ENCODE measurements at regions not wholly inside any gene's neighbourhood (a gene's known extent, or its start where the extent isn't known, plus 50 kb on each side); places are given as distances from the start of the nearest gene placed in this dataset.

DNA sequence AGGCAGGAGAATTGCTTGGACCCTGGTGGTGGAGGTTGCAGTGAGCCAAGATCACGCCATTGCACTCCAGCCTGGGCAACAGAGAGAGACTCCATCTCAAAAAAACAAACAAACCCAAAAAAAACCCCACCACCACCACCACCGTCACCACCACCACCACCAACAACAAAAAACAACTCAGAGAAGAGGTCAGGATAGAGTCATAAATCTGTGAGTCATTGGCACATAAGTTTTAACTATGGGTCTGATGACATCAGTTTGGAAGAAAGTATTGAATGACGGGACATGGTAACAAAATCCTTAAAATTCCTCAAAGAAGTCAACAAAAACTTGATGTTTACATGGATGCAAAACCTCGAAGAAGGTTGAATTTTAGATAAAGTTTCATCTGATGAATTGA is 288.0 kb upstream of the SFRP2 start:
- no peak overlapping the region for H3K27ac ChIP-seq (ENCODE audit: low read depth)
- H3K36me3 ChIP-seq (ENCODE audit: insufficient read depth), result no peaks in the 10 kb centered on the region
- peaks cover 14% of the 10 kb centered on the region for H3K9me2 ChIP-seq (ENCODE audit: insufficient read depth)
- H3K27me3 ChIP-seq (ENCODE audit: insufficient read depth), result no peaks in the 10 kb centered on the region
- H3K27me3 Mint-ChIP-seq (ENCODE audit: insufficient read depth, low read depth, poor library complexity), result no peaks in the 10 kb centered on the region
- H3K4me3 Mint-ChIP-seq, result no peak overlapping the region
- no peak overlapping the region for H3K4me3 ChIP-seq
- DNase-seq (ENCODE audit: low spot score), result no peak
- no peaks in the 10 kb centered on the region for H3K9me3 Mint-ChIP-seq
- no peaks in the 10 kb centered on the region for H3K79me2 ChIP-seq (replicated peaks; ENCODE audit: insufficient read depth)
- no peak for TF ChIP-seq ZNF331 (CRISPR knock-in tag; IDR thresholded peaks at IDR 0.05; ENCODE audit: low read depth)
- TF ChIP-seq NANOG (IDR thresholded peaks at IDR 0.05; ENCODE audit: borderline replicate concordance), result no peak
- TF ChIP-seq CREB1 (CRISPR knock-in tag; IDR thresholded peaks at IDR 0.05; ENCODE audit: low read depth), result no peak
- TF ChIP-seq, protein P1, sequence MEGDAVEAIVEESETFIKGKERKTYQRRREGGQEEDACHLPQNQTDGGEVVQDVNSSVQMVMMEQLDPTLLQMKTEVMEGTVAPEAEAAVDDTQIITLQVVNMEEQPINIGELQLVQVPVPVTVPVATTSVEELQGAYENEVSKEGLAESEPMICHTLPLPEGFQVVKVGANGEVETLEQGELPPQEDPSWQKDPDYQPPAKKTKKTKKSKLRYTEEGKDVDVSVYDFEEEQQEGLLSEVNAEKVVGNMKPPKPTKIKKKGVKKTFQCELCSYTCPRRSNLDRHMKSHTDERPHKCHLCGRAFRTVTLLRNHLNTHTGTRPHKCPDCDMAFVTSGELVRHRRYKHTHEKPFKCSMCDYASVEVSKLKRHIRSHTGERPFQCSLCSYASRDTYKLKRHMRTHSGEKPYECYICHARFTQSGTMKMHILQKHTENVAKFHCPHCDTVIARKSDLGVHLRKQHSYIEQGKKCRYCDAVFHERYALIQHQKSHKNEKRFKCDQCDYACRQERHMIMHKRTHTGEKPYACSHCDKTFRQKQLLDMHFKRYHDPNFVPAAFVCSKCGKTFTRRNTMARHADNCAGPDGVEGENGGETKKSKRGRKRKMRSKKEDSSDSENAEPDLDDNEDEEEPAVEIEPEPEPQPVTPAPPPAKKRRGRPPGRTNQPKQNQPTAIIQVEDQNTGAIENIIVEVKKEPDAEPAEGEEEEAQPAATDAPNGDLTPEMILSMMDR (conservative IDR thresholded peaks at IDR 0.05; ENCODE audit: low read depth in 2 of 2), result no peak
- no peak for TF ChIP-seq JUNB (IDR thresholded peaks at IDR 0.05; ENCODE audit: unreplicated experiment)
- TF ChIP-seq EZH2 (IDR thresholded peaks at IDR 0.05; ENCODE audit: low read depth, unreplicated experiment), result no peak
- no peak for TF ChIP-seq EZH2phosphoT487 (IDR thresholded peaks at IDR 0.05; ENCODE audit: unreplicated experiment)
- H3K4me1 Mint-ChIP-seq, result no peaks in the 10 kb centered on the region
- no peaks in the 10 kb centered on the region for H4K20me1 ChIP-seq (replicated peaks; ENCODE audit: insufficient read depth)
- no peaks in the 10 kb centered on the region for H3F3A ChIP-seq (replicated peaks; ENCODE audit: low read depth)
- no peak overlapping the region for H3K27ac Mint-ChIP-seq
- no peak for ATAC-seq
- H3K4me2 ChIP-seq, result no peak overlapping the region
- no peak overlapping the region for H2AFZ ChIP-seq
- no peaks in the 10 kb centered on the region for H3K4me1 ChIP-seq (ENCODE audit: insufficient read depth)
- H3K36me3 Mint-ChIP-seq (ENCODE audit: low read depth), result no peaks in the 10 kb centered on the region

DNA sequence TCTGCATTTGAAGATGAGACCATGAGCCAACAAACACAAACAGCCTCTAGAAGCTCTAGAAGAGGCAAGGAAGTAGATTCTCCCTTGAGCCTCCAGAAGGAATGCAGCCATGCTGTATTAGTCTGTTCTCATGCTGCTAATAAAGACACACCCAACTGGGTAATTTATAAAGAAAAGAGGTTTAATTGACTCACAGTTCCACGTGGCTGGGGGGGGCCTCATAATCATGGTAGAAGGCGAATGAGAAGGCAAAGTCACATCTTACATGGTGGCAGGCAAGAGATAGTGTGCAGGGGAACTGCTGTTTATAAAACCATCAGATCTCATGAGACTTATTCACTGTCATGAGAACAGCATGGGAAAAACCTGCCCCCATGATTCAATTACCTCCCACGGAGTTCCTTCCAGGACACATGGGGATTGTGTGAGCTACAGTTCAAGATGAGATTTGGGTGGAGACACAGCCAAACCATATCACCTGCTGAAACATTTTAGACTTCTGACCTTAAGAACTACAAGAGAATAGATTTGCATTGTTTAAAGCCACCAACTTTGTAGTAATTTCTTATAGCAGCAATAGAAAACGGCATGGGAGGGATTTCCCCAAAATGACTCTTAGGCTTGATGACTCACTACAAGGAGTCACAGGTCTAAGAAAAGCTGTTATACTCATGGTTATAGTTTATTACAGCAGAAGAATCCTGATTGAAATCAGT is 284.4 kb upstream of the SFRP2 start:
- Histone ChIP-seq H3K9me2 (ENCODE audit: insufficient read depth) (peaks cover 14% of the 10 kb centered on the region), H3K27ac (ENCODE audit: low read depth) (no peak overlapping the region), H3K79me2 (replicated peaks; ENCODE audit: insufficient read depth) (no peaks in the 10 kb centered on the region), H3K4me3 (no peak overlapping the region), H3K4me1 (ENCODE audit: insufficient read depth) (no peaks in the 10 kb centered on the region), H4K20me1 (replicated peaks; ENCODE audit: insufficient read depth) (no peaks in the 10 kb centered on the region), H3K36me3 (ENCODE audit: insufficient read depth) (no peaks in the 10 kb centered on the region), H3K27me3 (ENCODE audit: insufficient read depth) (no peaks in the 10 kb centered on the region), H3K4me2 (no peak overlapping the region), H2AFZ (no peak overlapping the region), H3F3A (replicated peaks; ENCODE audit: low read depth) (no peaks in the 10 kb centered on the region)
- ATAC-seq, result no peak
- Mint-ChIP-seq H3K36me3 (ENCODE audit: low read depth) (no peaks in the 10 kb centered on the region), H3K9me3 (no peaks in the 10 kb centered on the region), H3K27me3 (ENCODE audit: insufficient read depth, low read depth, poor library complexity) (no peaks in the 10 kb centered on the region), H3K4me3 (no peak overlapping the region), H3K27ac (no peak overlapping the region), H3K4me1 (no peaks in the 10 kb centered on the region)
- DNase-seq (ENCODE audit: low spot score), result no peak
- TF ChIP-seq, protein P2, sequence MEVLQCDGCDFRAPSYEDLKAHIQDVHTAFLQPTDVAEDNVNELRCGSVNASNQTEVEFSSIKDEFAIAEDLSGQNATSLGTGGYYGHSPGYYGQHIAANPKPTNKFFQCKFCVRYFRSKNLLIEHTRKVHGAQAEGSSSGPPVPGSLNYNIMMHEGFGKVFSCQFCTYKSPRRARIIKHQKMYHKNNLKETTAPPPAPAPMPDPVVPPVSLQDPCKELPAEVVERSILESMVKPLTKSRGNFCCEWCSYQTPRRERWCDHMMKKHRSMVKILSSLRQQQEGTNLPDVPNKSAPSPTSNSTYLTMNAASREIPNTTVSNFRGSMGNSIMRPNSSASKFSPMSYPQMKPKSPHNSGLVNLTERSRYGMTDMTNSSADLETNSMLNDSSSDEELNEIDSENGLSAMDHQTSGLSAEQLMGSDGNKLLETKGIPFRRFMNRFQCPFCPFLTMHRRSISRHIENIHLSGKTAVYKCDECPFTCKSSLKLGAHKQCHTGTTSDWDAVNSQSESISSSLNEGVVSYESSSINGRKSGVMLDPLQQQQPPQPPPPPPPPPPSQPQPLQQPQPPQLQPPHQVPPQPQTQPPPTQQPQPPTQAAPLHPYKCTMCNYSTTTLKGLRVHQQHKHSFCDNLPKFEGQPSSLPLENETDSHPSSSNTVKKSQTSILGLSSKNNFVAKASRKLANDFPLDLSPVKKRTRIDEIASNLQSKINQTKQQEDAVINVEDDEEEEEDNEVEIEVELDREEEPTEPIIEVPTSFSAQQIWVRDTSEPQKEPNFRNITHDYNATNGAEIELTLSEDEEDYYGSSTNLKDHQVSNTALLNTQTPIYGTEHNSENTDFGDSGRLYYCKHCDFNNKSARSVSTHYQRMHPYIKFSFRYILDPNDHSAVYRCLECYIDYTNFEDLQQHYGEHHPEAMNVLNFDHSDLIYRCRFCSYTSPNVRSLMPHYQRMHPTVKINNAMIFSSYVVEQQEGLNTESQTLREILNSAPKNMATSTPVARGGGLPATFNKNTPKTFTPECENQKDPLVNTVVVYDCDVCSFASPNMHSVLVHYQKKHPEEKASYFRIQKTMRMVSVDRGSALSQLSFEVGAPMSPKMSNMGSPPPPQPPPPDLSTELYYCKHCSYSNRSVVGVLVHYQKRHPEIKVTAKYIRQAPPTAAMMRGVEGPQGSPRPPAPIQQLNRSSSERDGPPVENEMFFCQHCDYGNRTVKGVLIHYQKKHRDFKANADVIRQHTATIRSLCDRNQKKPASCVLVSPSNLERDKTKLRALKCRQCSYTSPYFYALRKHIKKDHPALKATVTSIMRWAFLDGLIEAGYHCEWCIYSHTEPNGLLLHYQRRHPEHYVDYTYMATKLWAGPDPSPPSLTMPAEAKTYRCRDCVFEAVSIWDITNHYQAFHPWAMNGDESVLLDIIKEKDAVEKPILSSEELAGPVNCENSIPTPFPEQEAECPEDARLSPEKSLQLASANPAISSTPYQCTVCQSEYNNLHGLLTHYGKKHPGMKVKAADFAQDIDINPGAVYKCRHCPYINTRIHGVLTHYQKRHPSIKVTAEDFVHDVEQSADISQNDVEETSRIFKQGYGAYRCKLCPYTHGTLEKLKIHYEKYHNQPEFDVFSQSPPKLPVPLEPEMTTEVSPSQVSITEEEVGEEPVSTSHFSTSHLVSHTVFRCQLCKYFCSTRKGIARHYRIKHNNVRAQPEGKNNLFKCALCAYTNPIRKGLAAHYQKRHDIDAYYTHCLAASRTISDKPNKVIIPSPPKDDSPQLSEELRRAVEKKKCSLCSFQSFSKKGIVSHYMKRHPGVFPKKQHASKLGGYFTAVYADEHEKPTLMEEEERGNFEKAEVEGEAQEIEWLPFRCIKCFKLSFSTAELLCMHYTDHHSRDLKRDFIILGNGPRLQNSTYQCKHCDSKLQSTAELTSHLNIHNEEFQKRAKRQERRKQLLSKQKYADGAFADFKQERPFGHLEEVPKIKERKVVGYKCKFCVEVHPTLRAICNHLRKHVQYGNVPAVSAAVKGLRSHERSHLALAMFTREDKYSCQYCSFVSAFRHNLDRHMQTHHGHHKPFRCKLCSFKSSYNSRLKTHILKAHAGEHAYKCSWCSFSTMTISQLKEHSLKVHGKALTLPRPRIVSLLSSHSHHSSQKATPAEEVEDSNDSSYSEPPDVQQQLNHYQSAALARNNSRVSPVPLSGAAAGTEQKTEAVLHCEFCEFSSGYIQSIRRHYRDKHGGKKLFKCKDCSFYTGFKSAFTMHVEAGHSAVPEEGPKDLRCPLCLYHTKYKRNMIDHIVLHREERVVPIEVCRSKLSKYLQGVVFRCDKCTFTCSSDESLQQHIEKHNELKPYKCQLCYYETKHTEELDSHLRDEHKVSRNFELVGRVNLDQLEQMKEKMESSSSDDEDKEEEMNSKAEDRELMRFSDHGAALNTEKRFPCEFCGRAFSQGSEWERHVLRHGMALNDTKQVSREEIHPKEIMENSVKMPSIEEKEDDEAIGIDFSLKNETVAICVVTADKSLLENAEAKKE (CRISPR knock-in tag; IDR thresholded peaks at IDR 0.05), result no peak
- TF ChIP-seq, protein P3, sequence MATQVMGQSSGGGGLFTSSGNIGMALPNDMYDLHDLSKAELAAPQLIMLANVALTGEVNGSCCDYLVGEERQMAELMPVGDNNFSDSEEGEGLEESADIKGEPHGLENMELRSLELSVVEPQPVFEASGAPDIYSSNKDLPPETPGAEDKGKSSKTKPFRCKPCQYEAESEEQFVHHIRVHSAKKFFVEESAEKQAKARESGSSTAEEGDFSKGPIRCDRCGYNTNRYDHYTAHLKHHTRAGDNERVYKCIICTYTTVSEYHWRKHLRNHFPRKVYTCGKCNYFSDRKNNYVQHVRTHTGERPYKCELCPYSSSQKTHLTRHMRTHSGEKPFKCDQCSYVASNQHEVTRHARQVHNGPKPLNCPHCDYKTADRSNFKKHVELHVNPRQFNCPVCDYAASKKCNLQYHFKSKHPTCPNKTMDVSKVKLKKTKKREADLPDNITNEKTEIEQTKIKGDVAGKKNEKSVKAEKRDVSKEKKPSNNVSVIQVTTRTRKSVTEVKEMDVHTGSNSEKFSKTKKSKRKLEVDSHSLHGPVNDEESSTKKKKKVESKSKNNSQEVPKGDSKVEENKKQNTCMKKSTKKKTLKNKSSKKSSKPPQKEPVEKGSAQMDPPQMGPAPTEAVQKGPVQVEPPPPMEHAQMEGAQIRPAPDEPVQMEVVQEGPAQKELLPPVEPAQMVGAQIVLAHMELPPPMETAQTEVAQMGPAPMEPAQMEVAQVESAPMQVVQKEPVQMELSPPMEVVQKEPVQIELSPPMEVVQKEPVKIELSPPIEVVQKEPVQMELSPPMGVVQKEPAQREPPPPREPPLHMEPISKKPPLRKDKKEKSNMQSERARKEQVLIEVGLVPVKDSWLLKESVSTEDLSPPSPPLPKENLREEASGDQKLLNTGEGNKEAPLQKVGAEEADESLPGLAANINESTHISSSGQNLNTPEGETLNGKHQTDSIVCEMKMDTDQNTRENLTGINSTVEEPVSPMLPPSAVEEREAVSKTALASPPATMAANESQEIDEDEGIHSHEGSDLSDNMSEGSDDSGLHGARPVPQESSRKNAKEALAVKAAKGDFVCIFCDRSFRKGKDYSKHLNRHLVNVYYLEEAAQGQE (IDR thresholded peaks at IDR 0.05; ENCODE audit: unreplicated experiment), result no peak
- TF ChIP-seq NANOG (IDR thresholded peaks at IDR 0.05; ENCODE audit: borderline replicate concordance) (no peak), ZNF331 (CRISPR knock-in tag; IDR thresholded peaks at IDR 0.05; ENCODE audit: low read depth) (no peak), JUNB (IDR thresholded peaks at IDR 0.05; ENCODE audit: unreplicated experiment) (no peak), EZH2phosphoT487 (IDR thresholded peaks at IDR 0.05; ENCODE audit: unreplicated experiment) (no peak)
